Stimulated activated CD8-positive, alpha-beta memory T cell treated with anti-CD3 and anti-CD28 coated beads, Interleukin-7, amount 100 ng/mL, for 24 hours (primary cell): ENCODE measurements at regions not wholly inside any gene's neighbourhood (a gene's known extent, or its start where the extent isn't known, plus 50 kb on each side); places are given as distances from the start of the nearest gene placed in this dataset.

ENCODE experiments used
- DNase-seq: peaks from one replicate; pipeline ENCODE4 v3.0.0-alpha.2; 2020; ENCODE audit warnings: low read depth

DNA sequence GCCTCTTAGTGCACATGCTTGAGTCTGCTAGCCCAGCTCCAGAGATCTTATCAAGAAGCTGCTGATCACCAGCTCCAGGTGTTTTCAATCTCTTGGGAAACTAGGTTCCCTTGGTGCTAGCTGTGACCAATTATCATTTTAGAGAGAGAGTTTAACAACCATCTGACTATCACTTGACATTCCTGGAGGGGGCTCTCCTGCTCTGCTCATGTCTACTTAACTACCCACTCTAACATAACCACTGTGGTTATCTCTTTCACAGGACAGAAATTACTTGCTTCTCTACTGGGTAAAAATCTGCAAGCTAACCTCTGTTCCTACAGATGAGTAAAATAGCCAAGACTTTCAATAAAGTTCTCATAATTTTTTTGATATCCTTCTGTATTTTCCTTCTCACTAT, 823.4 kb upstream of the GJE1 start:
- no peak for DNase-seq

GRCh38 chr6:141307309-141307998, 825.3 kb upstream of the GJE1 start:
- DNase-seq, result no peak

GRCh38 chr6:141303907-141304306, 828.8 kb upstream of the GJE1 start:
- DNase-seq, result no peak

DNA sequence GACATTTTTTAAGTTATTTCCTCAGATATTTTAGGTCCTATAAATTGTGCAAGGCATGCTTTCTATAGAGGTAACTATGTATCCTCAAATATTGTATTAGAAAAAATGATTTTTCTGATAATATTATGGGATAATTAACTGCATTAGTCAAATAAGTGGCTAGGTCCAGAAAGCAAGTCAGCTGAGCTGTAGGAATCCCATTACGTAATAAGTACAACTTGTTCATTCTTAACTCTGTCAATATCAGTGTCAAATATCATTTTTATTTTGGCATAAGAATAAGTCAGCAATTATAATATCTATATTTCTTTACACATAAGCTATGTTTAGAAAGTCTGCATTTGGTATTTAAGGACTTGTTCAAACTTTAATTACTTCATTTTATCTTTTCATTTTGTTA, 830.9 kb upstream of the GJE1 start:
- DNase-seq, result no peak

DNA sequence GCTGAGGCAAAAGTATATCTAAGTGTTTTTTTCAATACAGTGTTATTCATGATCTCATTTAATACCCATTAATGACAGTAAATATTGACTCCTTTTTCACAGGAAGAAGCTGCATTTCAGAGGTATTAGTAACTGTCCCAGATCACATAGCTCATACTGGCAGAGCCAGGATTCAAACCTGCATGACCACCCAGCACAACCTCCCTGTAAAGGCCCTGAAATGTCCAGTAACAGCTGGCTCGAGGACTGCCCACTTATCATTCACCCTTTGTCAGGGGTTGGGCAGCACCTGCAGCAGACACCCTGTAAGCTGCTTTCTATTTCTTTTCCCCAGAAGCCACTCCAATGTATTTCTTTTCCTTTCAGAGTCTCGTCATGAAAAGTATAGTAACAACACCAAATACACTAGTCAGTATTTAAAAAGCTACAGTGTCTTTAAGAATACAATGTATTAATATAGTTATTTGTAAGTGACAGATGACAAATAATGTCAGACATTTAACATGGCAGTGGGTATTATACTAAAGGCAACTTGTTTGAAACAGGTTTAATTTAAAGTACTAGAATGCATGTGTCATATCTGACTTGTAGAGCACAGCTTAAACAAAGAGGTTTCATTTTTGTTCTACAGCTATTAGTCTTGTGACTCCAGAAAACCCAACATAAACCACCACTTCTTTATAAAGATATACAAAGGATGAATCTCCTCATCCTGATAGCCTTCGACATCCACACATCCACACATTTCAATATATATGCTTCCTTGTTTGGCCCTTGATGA, 841.6 kb upstream of the GJE1 start:
- DNase-seq, result no peak

GRCh38 chr6:141288947-141289346, 843.8 kb upstream of the GJE1 start:
- DNase-seq, result no peak

GRCh38 chr6:141282263-141282662, 850.5 kb upstream of the GJE1 start:
- no peak for DNase-seq

DNA sequence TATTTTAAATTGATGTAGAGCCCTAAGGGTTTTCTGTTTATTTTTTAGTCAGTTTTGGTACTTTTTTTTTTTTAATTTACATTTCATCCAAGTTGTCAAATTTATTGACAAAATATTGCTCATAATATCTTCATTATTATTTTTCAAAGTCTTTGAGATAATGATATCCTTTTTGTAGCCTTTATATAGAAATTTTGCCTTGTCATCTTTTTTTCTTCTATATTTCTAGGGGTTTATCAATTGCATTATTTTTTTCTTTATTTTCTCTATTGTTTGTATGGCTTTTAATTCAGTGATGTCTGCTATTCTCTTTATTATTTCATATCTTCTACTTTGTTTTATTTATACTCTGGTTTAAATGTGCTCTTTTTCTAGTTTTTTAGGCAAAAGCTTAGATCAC, 863.0 kb upstream of the GJE1 start:
- DNase-seq, result no peak

DNA sequence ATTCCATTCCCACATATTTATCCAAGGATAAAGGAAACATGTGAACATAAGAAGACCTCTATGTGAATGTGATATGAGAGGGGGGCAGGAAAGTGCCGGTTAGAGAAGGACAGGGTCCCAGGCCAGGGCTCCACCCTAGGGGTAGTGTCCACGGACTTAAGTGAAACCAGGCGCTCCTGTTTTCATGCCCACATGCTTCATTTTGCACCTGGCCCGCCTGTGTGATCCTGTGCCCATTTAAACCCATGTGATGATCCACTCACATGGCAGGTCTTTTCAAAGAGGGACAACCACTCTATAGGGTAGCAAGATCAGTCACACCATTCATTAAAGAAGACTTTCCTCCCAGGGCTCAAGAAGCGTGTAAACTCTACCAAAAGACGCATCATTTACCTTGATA, 865.3 kb upstream of the GJE1 start:
- no peak for DNase-seq

GRCh38 chr6:141265756-141266623, 866.7 kb upstream of the GJE1 start:
- DNase-seq, result no peak

DNA sequence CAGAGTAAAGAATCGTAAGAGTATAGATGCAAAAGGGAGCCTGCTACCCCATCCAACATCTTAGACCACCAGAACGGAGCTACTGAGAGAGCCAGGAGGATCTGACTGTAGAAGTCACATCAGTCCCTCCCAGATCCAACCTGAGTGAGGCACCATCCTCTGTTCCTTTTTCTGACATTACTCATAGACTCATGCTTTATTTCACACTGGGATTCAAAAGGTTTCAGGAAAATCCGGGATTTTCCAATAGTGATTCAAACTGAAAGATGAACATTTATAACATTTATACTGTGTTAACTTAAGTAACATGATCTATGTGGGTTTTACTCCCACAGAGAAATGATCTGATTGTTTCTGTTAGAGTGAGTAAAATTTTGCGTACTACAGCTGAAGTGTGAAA, 868.6 kb upstream of the GJE1 start:
- DNase-seq, result no peak

- DNase-seq, result no peak
Measured at GRCh38 chr6:141261672-141262060, 871.1 kb upstream of the GJE1 start.

- DNase-seq, result no peak
Measured at GRCh38 chr6:141261016-141261671, 871.6 kb upstream of the GJE1 start.

DNA sequence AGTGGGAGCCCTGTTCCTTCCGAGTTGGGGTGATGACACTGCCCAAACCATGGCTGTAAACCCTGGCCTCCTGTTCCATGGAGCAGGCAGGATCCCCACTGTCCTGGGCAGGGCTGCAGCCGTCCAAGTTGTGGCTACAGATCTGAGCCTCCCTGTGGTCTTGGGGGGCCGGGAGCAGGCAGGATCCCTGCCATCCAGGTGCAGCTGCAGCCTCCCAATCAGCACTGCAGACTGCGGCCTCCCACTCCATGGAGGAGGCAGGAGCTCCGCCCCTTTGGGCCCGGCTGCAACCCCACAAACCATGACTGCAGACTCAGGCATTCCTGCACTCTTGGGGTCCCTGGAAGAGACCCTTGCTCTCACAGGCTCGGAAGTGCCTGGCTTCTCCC, 872.1 kb upstream of the GJE1 start:
- DNase-seq, result no peak

GRCh38 chr6:141259807-141260206, 872.9 kb upstream of the GJE1 start:
- DNase-seq, result no peak

DNA sequence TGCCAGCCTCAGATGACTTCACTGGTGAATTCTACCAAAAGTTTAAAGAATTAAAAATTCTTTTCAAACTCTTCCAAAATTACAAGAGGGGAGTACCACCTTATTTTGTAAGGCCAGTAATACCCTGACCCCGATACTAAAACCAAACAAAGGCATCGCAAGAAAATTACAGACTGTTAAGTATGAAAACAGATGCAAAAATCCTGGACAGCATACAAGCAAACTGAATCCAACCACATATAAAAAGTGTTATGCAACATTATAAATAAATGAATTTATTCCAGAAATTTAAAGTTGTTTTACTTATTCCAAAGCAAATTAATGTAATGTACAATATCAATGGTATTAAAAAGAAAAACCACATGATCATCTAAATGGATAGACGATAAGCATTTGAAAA, 873.6 kb upstream of the GJE1 start:
- no peak for DNase-seq

DNA sequence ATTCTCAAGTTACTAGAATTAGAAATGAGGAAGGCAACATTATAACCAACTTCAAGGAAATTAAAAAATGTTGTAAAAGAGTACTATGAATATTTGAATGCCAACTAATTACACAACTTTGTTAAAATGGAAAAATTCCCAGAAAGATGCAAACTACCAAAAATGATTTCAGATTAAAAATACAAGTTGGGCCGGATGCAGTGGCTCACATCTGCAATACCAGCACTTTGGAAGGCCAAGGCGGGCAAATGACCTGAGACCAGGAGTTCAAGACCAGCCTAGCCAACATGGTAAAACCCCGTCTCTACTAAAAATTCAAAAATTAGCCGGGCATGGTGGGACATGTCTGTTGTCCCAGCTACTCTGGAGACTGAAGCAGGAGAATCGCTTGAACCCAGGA, 874.2 kb upstream of the GJE1 start:
- DNase-seq, result no peak

- DNase-seq, result no peak
Measured at GRCh38 chr6:141254336-141254735, 878.4 kb upstream of the GJE1 start.

DNA sequence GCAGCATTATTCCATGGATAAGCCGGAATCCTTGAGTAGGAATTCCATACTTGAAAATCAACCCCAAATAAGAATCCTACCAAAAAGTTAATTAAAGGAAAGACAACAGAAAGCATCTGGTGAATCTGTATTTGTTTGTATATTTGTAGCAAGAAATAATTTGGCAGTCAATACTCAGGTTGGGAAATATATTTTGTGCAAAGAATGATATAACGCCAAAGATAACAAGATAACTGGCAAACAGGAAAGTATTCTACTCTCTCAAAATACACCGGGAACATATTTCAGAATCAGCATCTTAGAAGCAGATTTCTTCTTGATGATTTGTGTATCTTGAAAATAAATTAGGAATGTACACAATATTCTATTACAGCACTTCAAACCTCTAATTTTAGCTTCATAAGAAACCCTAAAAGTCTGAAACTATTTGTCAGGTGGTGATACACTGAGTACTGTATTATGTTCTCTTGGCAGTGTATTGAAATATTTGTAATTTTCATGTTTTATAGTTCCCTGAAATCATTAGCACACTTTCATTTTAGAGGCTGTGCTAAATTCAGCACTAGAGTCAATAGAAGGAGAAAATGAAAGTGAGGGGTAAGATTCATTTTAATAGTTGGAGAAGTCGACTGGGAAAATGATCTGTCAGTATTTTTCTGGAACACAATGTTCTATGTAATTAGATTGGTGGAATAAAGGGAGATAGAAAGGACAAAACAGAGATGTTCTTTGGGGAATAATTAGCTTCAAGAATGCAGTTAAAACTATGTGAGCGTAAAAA, 879.7 kb upstream of the GJE1 start:
- DNase-seq, result no peak

DNA sequence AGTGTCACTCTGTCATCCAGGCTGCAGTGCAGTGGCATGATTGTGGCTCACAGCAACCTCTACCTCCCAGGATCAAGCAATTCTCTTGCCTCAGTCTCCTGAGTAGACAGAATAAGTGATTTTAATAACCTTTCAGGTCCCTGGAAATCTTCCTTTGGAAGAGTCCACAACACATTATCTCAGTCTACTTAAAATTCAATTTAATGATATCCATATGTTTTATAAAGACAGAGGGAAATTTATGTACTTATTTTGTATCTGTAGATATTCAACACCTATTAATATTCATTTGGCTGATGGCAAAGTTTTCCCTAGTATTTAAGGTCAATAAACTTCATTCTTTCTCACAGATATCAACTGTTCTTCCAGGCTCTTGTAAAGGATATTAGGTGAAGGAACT, 881.4 kb upstream of the GJE1 start:
- DNase-seq, result no peak

GRCh38 chr6:141248021-141248799, 884.5 kb upstream of the GJE1 start:
- DNase-seq, result no peak
